ENCODE measurements at regions not wholly inside any gene's neighbourhood (a gene's known extent, or its start where the extent isn't known, plus 50 kb on each side); places are given as distances from the start of the nearest gene placed in this dataset.

DNA sequence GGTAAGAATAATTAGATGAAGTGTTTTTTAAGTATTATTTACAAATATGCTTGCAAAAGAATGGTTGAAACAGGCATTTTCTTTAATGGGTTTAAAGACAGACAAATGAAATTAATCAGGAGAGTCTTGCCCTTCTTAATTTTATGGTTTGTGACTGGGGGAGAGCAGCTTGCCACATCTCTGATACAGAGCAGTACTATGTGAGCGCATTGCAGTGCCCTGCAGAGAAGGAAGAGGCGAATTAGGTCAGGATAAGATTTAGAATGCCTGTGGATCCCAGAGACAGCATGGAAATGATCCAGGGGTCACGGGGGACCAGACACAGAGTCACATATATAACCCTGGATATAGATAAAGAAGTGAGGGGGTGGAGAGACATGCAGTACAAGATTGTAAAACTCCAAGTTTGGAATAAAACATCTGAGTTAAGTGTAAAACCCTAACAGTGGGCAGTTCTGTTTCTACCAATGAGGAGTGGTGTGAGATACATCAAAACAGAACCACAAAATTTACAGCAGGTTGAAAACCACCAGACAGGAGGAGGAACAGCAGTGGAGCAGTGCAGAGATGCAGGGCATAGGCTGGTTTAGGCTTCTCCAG is 125.5 kb downstream of the FAM204A start:
- DNase-seq (ENCODE audit: extremely low spot score): no peak
- 75% methylated on average over 3 of the region's 3 CpGs for WGBS
- intact Hi-C loops (cut with DNase I): no loop called here
- Histone ChIP-seq H3K9me3 (no peaks in the 10 kb centered on the region), H3K36me3 (no peaks in the 10 kb centered on the region), H3K4me3 (no peak overlapping the region), H3K4me1 (no peaks in the 10 kb centered on the region), H3K27ac (replicated peaks in 1 of 4) (no peak overlapping the region), H3K27me3 (no peaks in the 10 kb centered on the region)
- no peak for TF ChIP-seq POLR2AphosphoS5 (IDR thresholded peaks at IDR 0.05)
- no peak for TF ChIP-seq EP300 (IDR thresholded peaks at IDR 0.05)
- TF ChIP-seq, protein P1, sequence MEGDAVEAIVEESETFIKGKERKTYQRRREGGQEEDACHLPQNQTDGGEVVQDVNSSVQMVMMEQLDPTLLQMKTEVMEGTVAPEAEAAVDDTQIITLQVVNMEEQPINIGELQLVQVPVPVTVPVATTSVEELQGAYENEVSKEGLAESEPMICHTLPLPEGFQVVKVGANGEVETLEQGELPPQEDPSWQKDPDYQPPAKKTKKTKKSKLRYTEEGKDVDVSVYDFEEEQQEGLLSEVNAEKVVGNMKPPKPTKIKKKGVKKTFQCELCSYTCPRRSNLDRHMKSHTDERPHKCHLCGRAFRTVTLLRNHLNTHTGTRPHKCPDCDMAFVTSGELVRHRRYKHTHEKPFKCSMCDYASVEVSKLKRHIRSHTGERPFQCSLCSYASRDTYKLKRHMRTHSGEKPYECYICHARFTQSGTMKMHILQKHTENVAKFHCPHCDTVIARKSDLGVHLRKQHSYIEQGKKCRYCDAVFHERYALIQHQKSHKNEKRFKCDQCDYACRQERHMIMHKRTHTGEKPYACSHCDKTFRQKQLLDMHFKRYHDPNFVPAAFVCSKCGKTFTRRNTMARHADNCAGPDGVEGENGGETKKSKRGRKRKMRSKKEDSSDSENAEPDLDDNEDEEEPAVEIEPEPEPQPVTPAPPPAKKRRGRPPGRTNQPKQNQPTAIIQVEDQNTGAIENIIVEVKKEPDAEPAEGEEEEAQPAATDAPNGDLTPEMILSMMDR (IDR thresholded peaks at IDR 0.05): no peak
- no peak for TF ChIP-seq POLR2A (IDR thresholded peaks at IDR 0.05; ENCODE audit: low read depth)

DNA sequence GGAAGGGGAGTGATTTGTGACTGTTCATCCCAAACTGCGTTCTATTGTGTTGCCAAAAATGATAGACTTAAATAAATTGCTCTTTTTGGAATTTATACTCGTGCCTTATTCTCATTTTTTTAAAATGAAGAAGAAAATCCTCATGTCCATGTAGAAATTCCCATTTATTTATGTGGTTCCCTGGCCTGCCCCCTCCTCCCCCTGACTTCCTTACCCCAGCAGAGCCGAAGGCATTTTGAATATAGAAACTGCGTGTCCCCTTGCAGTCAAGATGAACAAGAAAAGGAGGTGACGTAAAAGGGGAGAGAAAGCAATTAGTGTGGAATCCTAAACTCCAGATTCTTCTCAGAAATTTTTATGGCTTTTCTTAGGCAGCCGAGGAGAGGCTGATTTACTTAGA is 126.1 kb downstream of the FAM204A start:
- Histone ChIP-seq H3K27me3 (no peaks in the 10 kb centered on the region), H3K36me3 (no peaks in the 10 kb centered on the region), H3K4me3 (no peak overlapping the region), H3K4me1 (no peaks in the 10 kb centered on the region), H3K9me3 (no peaks in the 10 kb centered on the region), H3K27ac (replicated peaks in 1 of 4) (no peak overlapping the region)
- TF ChIP-seq, protein P1 (IDR thresholded peaks at IDR 0.05): no peak
- TF ChIP-seq POLR2A (IDR thresholded peaks at IDR 0.05; ENCODE audit: low read depth) (no peak), POLR2AphosphoS5 (IDR thresholded peaks at IDR 0.05) (no peak), EP300 (IDR thresholded peaks at IDR 0.05) (no peak)
- intact Hi-C loops (cut with DNase I): no loop called here
- peak; percentile 53 for DNase-seq (ENCODE audit: extremely low spot score)
- 78% methylated on average over 6 of the region's 6 CpGs for WGBS

DNA sequence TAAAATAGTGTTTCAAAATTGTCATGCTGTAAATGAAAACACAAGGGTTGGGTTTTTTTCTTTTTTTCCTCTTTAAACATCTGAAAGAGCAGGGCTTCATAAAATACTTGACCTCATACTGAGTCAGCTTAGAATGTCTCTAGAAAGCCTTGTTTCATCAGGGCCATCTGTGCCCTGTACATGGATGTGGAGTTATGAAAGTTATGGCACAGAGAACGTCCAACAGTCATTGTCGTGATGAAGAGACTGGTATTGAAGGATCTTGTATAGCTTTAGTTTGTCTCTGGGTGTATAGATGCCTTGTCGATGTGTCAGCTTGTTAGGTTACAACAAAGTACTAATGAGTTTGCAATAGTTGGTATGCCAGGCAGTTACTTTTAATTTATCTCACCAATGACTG is 127.3 kb downstream of the FAM204A start:
- intact Hi-C loops (cut with DNase I): no loop called here
- WGBS: 83% methylated on average over 3 of the region's 3 CpGs
- no peaks in the 10 kb centered on the region for H3K27me3 ChIP-seq
- no peak overlapping the region for H3K27ac ChIP-seq (replicated peaks in 1 of 4)
- no peaks in the 10 kb centered on the region for H3K36me3 ChIP-seq
- H3K4me1 ChIP-seq: no peaks in the 10 kb centered on the region
- H3K4me3 ChIP-seq: no peak overlapping the region
- TF ChIP-seq EP300 (IDR thresholded peaks at IDR 0.05) (no peak), POLR2A (IDR thresholded peaks at IDR 0.05; ENCODE audit: low read depth) (no peak), POLR2AphosphoS5 (IDR thresholded peaks at IDR 0.05) (no peak)
- TF ChIP-seq, protein P1 (IDR thresholded peaks at IDR 0.05): no peak
- DNase-seq (ENCODE audit: extremely low spot score): peak; percentile 24
- no peaks in the 10 kb centered on the region for H3K9me3 ChIP-seq

DNA sequence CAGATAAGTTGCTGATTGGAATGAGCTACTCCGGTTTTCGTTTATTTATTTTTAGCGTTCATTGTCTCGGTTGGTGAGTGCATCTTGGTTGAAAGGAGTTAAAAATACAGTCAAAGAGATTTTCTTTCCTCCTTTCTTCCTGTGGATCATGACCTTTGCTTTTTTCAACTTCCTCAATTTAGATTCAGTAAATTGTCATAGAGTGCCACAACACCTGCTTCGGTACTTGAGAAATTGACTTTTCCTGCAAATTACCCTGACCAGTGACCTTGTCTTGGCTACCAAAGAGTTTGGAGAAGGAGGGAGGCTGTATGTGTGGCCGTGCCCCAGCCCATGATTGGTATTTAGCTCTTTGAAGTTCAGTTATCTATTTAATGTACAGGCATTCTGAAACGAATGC is 128.7 kb downstream of the FAM204A start:
- TF ChIP-seq EP300 (IDR thresholded peaks at IDR 0.05): no peak
- no peak for TF ChIP-seq POLR2A (IDR thresholded peaks at IDR 0.05; ENCODE audit: low read depth)
- TF ChIP-seq, protein P1 (IDR thresholded peaks at IDR 0.05): no peak
- no peak for TF ChIP-seq POLR2AphosphoS5 (IDR thresholded peaks at IDR 0.05)
- Histone ChIP-seq H3K4me1 (no peaks in the 10 kb centered on the region), H3K4me3 (no peak overlapping the region), H3K36me3 (no peaks in the 10 kb centered on the region), H3K9me3 (no peaks in the 10 kb centered on the region), H3K27ac (replicated peaks in 1 of 4) (no peak overlapping the region), H3K27me3 (no peaks in the 10 kb centered on the region)
- 50% methylated on average over 7 of the region's 7 CpGs for WGBS
- intact Hi-C loops (cut with DNase I): no loop called here
- DNase-seq (ENCODE audit: extremely low spot score): no peak

DNA sequence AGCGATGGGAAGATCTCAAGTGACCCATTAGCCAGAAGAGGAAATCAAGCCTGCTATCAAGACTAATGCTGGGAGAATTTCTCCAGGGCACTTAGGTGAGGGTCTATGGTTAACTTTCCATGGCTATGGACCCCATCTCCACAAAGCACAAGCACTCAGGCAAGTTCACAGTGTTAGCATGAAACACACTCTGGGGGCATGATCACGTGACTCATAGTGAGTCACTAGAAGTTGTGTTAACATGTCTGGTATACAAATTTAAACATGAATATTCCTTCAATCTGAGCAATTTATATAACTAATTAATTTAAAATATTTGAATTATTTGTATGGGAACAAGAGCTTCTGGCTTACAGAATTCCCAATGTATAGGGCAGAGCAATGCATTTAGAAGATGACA is 131.8 kb downstream of the FAM204A start:
- H3K27ac ChIP-seq (replicated peaks in 1 of 4): no peak overlapping the region
- TF ChIP-seq, protein P1 (IDR thresholded peaks at IDR 0.05): no peak
- TF ChIP-seq EP300 (IDR thresholded peaks at IDR 0.05) (no peak), POLR2A (IDR thresholded peaks at IDR 0.05; ENCODE audit: low read depth) (no peak), POLR2AphosphoS5 (IDR thresholded peaks at IDR 0.05) (no peak)
- 97% methylated on average over 2 of the region's 2 CpGs for WGBS
- no peak overlapping the region for H3K4me3 ChIP-seq
- no peaks in the 10 kb centered on the region for H3K9me3 ChIP-seq
- no peaks in the 10 kb centered on the region for H3K36me3 ChIP-seq
- H3K27me3 ChIP-seq: no peaks in the 10 kb centered on the region
- intact Hi-C loops (cut with DNase I): no loop called here
- H3K4me1 ChIP-seq: no peaks in the 10 kb centered on the region
- no peak for DNase-seq (ENCODE audit: extremely low spot score)
